COLO668 (cell line): ENCODE measurements at regions not wholly inside any gene's neighbourhood (a gene's known extent, or its start where the extent isn't known, plus 50 kb on each side); places are given as distances from the start of the nearest gene placed in this dataset.
A peak's percentile ranks its signal among the peaks of the same experiment; 100 is the strongest.
"Not testable (repeated sequence)": the region's sequence is repeated elsewhere in the genome, so short reads cannot be mapped to it uniquely, and the experiment has no call there.

Source experiments
- DNase-seq: peaks from one replicate; lab custom pipeline; 2025; ENCODE audit not compliant: unreplicated experiment; lab: John Stamatoyannopoulos, UW

DNA sequence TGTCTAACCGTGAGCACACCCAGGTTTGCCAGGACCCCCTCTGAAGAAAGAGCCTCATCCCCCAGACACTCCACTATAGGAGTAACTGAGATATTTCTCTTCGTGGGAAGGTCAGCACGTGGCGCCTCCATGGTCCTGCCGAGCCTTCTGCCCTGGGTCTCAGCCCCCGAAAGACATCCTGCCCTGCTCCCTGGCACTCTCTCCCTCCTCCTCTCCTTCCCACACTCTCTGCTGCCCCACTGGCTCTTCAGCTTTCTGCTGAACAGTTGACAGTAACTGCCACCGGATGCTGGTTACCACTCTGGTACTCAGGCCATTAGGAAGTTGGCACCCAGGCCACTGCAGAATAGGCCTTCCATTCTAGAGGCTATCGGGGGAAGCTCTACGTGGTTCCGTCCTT, 185.2 kb downstream of the UACA start:
- no peak for DNase-seq

DNA sequence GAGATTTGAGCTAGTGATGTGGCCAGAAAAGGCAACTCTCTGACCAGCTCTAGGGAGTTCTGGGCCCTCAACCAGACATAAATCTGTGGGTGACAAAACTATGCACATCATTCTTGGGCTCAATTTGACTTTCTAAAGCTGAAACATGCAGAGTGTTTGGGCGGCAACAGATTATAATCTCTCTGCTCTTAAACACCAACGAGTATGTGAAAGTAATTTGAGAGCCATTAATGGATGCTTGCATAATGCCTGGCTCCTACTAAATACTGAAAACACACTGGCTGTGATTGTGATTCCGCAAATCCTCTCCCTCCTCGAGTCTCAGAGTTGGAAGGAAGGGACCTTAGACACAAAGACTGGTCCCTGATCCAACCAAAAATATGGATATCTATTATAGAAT, 186.7 kb downstream of the UACA start:
- DNase-seq = no peak

DNA sequence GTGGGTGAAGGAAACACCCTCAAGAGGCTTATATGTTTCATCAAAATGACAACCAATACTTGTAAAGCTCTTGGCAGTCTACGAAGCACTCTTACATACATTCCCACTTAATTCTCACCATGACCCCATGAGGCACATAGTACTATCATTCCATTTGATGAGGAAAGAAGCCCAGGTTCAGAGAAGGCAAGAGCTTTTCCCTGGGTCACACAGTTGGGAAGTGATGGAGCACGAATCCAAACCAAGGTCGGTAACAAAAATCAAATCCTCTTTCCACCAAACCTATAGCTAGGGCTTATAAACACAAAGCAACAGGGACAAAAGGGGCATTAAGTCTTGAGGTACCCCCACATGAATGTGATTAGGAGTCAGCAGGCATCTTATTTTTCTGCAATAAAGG, 187.1 kb downstream of the UACA start:
- no peak for DNase-seq

DNA sequence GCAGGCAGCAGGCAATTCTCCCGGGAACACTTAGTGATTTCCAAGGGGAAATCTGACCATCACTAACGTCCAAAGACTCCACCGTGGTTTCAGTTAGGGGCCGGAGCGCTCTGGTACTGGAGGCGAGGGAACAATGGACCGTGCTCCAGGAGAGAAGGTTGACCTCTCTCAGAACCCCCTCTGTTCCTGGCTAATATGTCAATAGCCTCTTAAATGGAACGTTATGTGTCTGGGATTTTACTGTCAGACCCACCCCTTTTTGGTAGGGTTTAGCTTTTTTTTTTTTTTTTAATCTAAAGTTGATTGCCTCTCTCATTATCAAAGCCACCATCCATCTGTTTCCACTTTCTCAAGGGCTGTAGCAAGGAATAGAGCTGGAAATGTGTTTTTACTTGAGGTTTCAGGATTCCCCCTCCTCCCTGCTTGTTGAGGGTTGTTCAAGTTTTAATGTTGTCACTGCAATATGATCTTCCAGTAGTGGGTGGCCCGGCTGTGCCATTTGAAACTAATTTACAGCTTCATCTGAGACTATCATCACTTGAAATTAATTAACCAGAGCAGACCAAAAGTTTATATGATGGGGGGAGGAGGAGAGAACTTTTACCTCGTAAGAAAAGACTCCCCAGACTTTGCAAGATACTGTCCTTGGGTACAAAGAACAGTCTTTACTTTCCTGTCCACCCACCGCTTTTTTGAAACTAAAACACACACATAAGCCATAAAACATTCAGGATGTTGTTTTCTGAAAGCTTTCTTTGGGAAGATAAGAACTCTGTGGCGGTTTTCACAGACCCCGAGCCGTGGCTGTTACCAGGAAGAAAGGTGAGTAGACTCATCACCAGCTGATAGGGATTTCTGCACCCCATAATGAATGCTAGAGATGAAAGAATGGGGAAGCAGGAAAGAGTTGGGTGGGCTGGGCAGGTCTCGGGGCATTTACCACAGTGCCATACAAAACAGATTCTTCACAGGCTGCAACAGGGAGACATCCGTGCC, 187.8 kb downstream of the UACA start:
- DNase-seq = no peak

DNA sequence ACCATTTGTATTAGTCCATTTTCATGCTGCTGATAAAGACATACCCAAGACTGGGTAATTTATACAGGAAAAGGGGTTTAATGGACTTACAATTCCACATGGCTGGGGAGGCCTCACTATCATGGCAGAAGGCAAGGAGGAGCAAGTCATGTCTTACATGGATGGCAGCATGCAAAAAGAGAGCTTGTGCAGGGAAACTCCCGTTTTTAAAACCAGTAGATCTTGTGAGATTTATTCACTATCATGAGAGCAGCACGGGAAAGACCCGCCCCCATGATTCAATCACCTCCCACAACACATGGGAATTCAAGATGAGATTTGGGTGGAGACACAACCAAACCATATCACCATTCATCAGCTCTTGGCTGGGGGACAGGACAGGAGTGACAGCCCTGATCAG, 189.0 kb downstream of the UACA start:
- not testable (repeated sequence) for DNase-seq

DNA sequence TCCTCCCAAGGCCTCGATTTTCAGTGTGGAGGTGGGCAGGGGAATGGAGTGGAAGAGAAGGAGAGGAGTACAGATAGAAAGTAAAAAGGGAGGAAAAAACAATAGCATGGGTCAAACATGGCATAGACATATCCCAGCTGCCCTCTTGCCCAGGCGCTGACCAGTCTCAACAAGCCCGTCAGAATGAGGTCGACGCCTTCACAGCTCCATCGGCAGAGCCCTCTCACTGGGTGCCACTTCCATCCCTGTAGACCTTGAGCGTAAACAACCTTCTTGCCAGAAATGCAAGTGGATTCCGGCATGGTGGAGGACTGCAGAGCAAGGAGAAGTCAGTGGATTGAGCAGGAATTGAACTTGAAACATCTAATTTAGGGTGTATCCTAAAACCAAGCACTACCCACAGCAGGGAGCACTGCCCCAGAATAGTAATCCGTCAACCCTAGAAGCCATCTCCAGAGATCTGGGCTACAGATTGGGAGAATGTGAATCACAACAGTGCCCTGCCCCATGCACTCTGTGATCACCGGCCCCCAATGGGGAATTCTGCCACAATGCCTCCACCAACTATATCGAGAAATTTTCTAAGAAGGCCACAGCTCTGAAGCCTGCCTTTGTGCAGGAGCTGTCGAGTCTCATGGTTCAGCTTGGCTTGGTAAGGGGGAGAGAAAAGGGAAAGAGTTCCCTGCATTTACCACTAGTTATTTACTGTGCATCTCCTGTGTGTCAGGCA, 190.1 kb downstream of the UACA start:
- no peak for DNase-seq

DNA sequence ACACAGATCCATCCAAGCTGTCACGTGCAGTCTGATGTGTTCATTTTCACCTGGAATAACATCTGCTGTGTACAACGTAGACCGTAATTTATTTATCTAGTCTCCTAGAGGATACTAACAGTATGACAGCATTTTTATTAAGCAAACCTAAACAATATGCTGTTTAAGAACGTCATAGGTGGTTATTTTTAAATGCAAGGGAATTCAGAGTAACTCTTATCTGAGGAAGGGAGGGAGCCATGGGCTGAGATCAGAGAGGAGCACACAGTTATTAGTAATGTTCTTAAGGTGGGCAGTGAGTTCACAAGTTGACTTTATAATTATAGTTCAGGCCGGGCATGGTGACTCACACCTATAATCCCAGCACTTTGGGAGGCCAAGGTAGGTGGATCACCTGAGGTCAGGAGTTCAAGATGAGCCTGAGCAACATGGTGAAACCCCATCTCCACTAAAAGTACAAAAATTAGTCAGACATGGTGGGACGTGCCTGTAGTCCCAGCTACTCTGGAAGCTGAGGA, 193.6 kb downstream of the UACA start:
- no peak for DNase-seq

DNA sequence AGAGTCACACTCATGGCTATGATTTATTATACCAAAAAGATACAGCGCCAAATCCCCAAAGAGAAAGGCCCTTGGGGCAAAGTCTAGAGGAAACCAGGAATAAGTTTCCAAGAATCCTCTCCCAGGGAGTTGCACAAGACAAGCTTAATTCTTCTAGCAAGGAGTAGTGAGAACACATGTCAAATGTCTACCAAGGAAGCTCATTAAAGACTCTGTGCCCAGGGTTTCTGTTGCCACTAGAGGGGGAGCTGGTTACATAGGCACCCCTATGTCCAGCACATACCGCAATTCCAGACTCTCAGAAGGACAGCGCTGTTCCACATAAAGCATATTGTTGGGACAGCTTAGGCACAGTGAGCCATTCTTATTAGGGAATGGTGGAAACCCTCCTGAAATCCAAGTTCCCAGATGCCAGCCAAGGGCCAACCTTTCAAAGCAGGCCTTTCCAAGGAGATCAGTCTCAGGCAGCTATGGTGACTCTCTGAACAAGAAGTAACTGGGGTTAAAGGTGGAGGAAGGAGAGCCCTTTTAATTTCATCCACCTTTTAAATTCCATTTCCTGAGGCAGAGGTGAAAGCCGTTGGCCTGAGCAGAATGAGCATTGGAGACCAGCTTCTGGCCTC, 194.2 kb downstream of the UACA start:
- no peak for DNase-seq

DNA sequence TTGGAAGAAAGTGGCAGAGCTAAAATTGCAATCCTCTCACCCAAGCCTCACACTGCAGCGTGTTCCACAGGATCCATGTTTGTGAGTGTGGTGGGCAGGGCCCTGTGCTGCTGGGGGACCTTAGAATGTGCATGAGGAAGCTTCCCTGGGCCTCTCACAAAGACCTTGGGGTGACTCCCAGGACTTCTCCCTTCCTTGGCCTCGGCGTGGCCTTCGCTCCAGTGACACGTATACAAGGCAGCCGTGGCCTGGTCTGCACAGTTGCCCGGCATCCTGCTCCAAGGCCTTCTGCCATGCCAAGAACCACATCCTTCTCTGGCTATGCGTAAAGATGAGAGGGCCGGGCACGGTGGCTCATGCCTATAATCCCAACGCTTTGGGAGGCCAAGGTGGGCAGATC, 196.4 kb downstream of the UACA start:
- no peak for DNase-seq

DNA sequence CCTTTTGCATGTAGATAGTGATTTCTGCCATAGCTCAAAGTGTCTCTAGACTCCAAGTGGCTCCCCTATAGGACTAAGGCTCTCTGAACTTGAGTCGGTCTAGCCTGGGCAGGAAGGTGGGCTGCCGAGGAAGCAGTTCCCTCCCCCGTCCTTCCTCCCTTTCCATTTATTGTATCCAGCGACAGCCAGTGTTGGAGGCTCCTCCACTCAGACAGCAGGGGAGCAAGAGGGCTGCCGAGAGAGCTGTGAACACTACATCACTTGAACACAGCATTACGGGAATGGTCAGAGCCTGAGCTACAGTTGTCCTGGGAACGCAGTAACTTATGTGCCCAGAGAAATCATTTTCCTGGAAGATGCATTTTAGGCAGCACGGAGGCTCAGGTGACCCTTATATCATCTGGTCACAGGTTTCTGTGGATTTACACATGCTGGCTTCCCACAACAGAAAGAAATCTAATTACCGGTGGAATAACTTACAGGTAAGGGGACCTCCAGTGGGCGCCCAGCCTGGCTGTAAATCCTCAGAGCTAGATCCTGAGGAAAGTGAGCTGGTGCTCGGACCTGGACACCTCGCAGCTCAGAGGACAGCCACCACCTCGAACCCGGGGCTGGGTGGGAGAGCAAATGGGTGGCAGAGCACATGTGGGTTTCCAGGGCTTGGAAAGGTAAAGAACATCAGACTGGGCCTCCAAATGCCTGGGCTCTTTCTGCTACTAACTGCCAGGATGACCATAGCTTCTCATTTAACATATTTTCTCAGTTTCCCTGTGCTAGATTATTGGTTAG, 197.1 kb downstream of the UACA start:
- no peak for DNase-seq

DNA sequence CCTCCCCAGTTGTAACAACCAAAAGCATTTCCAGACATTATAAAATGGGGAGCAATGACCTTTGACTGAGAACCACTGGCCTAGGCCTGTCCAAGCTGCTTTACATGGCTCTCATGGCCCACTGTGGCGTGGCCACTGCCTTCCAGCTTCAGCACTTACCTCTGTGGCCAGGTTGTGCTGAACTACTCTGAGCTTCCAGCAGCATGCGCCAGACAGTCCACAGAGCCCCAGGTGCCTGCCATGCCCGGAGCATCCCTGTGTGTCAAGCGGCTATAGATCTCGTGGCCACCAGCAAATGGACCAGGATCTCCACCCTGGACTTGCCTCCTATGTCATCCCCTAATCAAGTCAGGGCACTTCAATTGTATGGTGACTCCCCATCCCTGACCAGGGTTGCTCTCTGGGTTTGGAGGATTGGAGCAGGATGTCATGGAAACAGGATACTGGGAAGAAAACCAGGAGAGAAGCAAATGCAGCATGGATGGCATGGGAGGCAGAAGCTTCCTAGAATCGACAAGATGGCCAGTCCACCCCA, 199.7 kb downstream of the UACA start:
- DNase-seq = no peak

DNA sequence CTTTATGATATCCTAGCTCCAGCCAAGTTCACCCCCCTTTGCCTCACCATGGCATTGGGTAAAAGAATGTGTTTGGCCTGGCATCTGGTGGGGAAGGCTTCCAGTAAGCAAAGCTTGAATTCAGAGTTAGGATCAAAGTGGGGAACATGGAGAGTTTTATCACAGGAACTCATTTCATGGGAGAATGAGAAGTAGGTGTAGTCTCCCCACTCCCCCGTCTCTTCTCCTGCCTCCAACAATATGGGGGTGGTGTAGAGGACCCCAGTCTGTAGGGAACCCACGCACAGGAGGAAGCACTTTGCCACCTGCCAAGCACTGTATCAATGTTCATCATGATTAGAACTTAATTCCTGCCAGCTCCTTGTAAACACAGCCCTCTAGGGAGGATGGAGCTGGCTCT, 200.5 kb downstream of the UACA start:
- no peak for DNase-seq

DNA sequence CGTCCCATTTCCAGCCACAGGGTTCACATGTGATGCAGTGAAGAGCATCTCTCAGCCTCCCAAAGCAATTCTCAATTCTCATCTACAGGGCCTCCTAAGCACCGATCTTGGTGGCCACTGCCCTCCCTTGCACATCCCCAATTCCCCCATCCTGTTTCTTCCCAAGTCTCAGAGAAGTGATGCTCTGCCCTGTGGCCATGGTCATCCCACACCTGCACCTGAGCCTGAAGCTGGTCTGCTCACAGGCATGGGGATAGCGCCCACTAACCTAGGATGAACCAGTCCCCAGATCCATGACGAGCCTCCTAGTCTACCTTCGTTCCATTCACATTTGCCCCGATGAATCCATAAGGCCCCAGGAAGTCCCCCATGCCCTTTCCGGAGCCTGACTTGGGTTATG, 201.5 kb downstream of the UACA start:
- DNase-seq = no peak

DNA sequence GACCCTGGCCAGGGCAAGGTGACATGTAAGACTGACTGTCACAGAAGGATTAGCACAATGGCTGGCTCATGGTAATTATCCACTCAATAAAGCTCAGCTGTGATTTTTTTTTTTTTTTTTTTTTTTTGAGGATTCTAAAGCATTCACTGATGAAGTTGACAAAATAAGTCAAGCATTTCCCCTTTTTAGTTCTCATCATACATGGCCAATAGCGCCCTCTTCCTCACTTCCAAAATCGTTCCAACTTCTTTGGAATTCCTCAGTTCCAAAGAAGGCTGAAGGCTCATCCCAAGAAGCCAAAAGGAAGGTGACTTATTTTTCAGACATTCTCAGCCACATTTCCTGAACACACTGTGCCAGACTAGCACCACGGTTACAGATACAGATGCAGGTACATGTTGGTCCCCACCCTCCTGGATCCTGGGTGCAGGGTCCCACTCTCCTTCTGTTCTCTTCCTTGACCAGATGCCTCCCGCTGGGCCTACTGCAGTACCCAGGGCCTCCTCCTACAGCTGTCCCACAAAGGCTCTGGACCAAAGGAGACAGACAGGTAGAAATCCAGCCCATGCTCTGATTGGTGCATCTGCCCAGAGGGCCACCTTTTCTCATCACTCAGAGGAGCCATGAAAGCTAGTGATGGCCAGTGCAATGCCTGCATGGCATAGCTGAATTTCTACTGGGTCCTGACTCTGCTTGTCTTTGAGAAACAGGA, 202.6 kb downstream of the UACA start:
- DNase-seq = no peak

DNA sequence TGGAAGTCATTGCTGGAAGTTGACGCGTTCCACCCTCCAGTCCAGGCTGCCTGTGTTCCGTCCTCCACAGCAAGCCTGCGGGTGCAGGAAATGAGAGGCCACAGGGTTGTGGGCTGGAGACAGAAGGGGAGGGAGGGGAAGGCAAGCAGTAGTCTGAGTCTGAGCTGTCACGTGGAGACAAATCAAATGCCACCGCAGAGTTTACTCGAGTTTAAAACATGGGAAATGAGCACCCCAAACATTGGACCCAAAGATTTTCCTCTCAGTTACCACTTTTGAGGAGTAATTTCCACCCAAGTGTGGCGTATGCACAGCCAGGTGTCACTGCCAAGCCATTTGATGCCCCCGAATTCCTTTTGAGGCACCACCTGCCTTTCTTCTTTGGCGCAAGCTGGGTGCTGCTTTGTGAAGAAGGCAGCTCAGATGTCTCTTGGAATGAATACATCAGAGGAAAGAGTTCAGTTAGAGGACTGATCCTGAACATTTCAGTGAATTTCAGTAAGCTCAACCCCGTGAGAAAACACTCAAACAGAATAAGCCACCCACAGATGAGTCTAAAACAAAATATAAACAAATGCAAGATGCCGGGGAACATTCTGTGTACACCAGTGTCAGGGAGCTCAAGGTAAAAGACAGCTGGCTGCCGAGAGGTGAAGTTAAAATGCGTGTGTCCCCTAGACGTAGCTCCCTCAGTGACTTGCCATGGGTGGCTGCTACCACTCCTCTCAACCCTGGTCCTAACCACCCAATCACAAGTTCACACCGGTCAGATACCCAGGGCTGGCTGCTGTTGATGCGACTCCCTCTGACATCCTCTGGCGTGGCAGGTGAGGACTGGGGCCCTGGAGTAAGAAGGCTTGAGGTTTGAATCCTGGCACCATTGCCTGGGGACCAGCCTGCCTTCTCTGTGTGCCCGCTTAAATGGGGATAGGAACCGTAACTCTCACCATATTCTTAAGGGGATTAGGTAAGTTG, 203.8 kb downstream of the UACA start:
- DNase-seq = no peak

DNA sequence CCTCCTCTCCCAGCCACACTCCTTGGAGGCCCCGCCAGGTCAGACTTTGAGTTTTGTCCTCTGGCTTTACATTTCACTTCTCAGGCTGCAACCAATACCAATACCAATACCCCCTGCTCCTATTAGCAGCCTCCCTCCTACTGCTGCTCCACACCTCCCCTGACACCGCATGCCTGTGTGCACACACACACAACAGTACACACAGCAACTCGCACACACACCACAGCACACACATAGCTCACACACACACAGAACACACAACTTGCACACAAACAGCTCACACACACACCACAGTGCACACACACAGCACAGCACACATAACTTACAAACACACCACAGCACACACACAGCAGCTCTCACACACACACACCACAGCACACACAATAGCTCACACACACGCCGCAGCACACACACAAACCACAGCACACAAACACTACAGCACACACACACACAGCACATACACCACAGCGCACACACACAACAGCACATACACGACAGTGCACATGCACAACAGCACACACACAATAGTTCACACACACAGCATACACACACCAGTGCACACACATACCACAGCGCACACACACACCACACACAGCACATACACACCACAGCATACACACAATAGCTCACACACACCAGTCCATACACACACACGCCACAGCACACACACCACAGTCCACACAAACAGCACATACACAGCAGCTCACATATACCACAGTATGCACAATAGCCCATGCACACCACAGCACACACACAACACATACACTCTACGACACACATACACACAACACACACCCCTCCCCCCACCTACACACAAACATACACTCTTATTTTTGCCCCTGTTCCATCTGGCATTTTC, 204.7 kb downstream of the UACA start:
- no peak for DNase-seq

DNA sequence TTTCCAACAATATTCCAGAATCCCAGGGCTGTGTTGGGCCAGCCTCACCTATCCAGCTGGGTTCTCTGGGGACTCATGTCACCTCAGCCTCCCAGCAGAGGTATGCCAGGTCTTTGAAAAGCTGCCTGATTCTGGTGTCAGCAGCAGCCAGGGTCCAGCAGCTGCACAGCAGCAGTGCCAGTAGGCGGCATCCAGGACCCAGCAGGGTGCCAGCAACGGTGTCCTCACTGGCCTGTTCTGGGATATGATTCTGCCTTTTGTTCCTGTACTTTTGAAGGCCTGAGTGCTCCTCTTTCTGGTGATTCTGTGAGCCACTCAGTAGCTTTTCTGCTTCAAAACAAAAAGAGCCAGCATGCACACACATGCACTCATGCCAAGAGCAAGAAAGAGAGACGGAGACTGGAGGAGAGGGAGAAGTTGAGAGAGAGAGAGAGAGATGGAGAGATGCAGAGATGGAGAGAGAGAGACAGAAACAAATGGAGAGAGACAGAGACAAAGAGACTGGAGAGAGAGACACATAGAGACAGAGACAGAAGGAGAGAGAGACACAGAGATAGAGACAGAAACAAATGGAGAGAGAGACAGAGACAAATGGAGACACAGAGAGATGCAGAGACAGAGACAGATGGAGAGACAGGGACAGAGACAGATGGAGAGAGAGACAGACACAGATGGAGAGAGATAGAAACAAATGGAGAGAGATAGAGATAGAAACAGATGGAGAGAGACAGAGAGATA, 205.7 kb downstream of the UACA start:
- peak; percentile 45 for DNase-seq
